ENCODE measurements at regions not wholly inside any gene's neighbourhood (a gene's known extent, or its start where the extent isn't known, plus 50 kb on each side); places are given as distances from the start of the nearest gene placed in this dataset.

DNA sequence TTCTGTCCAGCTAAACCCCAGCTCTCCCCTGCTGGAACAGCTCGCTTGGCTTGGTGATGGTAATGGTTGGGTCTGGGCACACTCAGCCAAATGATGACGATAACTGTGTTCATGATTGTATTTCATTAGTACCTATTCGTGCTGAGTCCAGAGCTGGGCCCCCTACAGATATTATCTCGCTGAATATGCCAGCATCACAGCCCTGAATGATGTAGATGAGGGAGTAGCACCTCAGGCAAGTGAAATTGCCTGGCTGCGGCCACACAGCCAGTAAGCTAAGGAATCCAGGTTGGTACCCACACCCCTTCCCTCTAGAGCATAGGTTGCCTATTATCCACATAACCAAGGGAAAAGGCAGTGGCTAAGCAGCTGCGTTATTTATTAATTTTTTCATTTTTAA lies 163.5 kb downstream of the KTN1 start (continued):
- no peak for TF ChIP-seq ZNF114 (CRISPR knock-in tag; IDR thresholded peaks at IDR 0.05)
- no peak for TF ChIP-seq POLR2AphosphoS5 (IDR thresholded peaks at IDR 0.05; ENCODE audit: low read depth)
- TF ChIP-seq STAT1 (IDR thresholded peaks at IDR 0.05; ENCODE audit: unreplicated experiment): no peak
- no peak for TF ChIP-seq EZH2 (IDR thresholded peaks at IDR 0.05; ENCODE audit: low read depth, unreplicated experiment)
- TF ChIP-seq EZH2phosphoT487 (IDR thresholded peaks at IDR 0.05; ENCODE audit: unreplicated experiment): no peak
- TF ChIP-seq ZNF331 (CRISPR knock-in tag; IDR thresholded peaks at IDR 0.05; ENCODE audit: low read depth): no peak
- TF ChIP-seq CREB1 (CRISPR knock-in tag; IDR thresholded peaks at IDR 0.05; ENCODE audit: low read depth): no peak
- TF ChIP-seq ETS1 (IDR thresholded peaks at IDR 0.05): no peak
- TF ChIP-seq NANOG (IDR thresholded peaks at IDR 0.05; ENCODE audit: borderline replicate concordance): no peak
- TF ChIP-seq JUNB (IDR thresholded peaks at IDR 0.05; ENCODE audit: unreplicated experiment): no peak
- TF ChIP-seq, protein P1, sequence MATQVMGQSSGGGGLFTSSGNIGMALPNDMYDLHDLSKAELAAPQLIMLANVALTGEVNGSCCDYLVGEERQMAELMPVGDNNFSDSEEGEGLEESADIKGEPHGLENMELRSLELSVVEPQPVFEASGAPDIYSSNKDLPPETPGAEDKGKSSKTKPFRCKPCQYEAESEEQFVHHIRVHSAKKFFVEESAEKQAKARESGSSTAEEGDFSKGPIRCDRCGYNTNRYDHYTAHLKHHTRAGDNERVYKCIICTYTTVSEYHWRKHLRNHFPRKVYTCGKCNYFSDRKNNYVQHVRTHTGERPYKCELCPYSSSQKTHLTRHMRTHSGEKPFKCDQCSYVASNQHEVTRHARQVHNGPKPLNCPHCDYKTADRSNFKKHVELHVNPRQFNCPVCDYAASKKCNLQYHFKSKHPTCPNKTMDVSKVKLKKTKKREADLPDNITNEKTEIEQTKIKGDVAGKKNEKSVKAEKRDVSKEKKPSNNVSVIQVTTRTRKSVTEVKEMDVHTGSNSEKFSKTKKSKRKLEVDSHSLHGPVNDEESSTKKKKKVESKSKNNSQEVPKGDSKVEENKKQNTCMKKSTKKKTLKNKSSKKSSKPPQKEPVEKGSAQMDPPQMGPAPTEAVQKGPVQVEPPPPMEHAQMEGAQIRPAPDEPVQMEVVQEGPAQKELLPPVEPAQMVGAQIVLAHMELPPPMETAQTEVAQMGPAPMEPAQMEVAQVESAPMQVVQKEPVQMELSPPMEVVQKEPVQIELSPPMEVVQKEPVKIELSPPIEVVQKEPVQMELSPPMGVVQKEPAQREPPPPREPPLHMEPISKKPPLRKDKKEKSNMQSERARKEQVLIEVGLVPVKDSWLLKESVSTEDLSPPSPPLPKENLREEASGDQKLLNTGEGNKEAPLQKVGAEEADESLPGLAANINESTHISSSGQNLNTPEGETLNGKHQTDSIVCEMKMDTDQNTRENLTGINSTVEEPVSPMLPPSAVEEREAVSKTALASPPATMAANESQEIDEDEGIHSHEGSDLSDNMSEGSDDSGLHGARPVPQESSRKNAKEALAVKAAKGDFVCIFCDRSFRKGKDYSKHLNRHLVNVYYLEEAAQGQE (IDR thresholded peaks at IDR 0.05; ENCODE audit: unreplicated experiment): no peak

GRCh38 chr14:55744321-55744720 lies 164.3 kb downstream of the KTN1 start:
- Histone ChIP-seq H3K4me2 (no peak overlapping the region), H4K20me1 (replicated peaks; ENCODE audit: insufficient read depth) (no peaks in the 10 kb centered on the region), H3K9me2 (ENCODE audit: insufficient read depth) (peaks cover 13% of the 10 kb centered on the region; the same call in 1 of the 2 replicates), H3K27me3 (ENCODE audit: insufficient read depth) (no peaks in the 10 kb centered on the region), H3K27ac (ENCODE audit: low read depth) (no peak overlapping the region), H3K36me3 (ENCODE audit: insufficient read depth) (no peaks in the 10 kb centered on the region), H3K4me3 (no peak overlapping the region), H3F3A (replicated peaks; ENCODE audit: low read depth) (no peaks in the 10 kb centered on the region), H2AFZ (no peak overlapping the region), H3K4me1 (ENCODE audit: insufficient read depth) (no peaks in the 10 kb centered on the region), H3K79me2 (replicated peaks; ENCODE audit: insufficient read depth) (no peaks in the 10 kb centered on the region)
- DNase-seq (ENCODE audit: low spot score): no peak
- Mint-ChIP-seq H3K27me3 (ENCODE audit: insufficient read depth, low read depth, poor library complexity) (peaks cover 4% of the 10 kb centered on the region), H3K4me3 (no peak overlapping the region), H3K27ac (no peak overlapping the region), H3K9me3 (no peaks in the 10 kb centered on the region), H3K36me3 (ENCODE audit: low read depth) (no peaks in the 10 kb centered on the region), H3K4me1 (peaks cover 3% of the 10 kb centered on the region; the same call in 2 of the 3 replicates)
- no peak for ATAC-seq
- no peak for TF ChIP-seq ETS1 (IDR thresholded peaks at IDR 0.05)
- TF ChIP-seq STAT1 (IDR thresholded peaks at IDR 0.05; ENCODE audit: unreplicated experiment): no peak
- TF ChIP-seq, protein P1 (IDR thresholded peaks at IDR 0.05; ENCODE audit: unreplicated experiment): no peak
- TF ChIP-seq EZH2 (IDR thresholded peaks at IDR 0.05; ENCODE audit: low read depth, unreplicated experiment): no peak
- TF ChIP-seq EZH2phosphoT487 (IDR thresholded peaks at IDR 0.05; ENCODE audit: unreplicated experiment): no peak
- no peak for TF ChIP-seq ZNF114 (CRISPR knock-in tag; IDR thresholded peaks at IDR 0.05)
- TF ChIP-seq CREB1 (CRISPR knock-in tag; IDR thresholded peaks at IDR 0.05; ENCODE audit: low read depth): no peak
- no peak for TF ChIP-seq NANOG (IDR thresholded peaks at IDR 0.05; ENCODE audit: borderline replicate concordance)
- no peak for TF ChIP-seq POLR2AphosphoS5 (IDR thresholded peaks at IDR 0.05; ENCODE audit: low read depth)
- no peak for TF ChIP-seq JUNB (IDR thresholded peaks at IDR 0.05; ENCODE audit: unreplicated experiment)

Data from GM23338 (cell line).